HG03045 (cell line): ENCODE measurements at regions not wholly inside any gene's neighbourhood (a gene's known extent, or its start where the extent isn't known, plus 50 kb on each side); places are given as distances from the start of the nearest gene placed in this dataset.

Experiments used
- ATAC-seq: cut with Tn5 transposase; IDR thresholded peaks from one replicate; pipeline ENCODE4 v1.9.1; 2021; ENCODE audit warnings: mild to moderate bottlenecking, moderate library complexity; ENCODE audit not compliant: unreplicated experiment

DNA sequence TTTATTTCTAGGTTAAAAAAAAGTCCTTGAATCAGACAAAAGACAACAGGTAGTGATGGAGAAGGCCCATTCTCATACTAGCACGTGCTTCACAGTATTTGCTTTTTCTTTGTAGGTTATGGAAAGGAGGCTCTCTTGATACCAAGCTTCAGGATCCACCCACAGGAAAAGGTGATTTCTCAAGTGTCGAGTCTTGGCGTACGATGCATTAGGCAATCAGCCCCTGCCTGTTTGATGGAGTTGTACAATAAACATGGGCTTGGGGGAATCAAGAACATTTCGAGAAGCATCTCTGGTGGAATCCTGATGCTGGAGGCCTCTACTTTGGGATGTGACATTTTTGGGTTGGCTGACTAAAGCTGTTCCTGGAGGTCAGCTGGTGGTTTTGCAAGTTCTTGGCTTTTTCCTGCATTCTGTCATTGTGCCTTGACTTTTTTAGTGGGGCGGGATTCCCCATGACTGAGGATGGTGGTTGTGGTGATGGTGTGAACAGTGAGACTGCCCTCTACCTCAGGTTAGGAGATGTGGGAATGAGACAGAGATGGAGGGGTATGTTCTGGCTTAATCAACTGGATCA lies 231.5 kb upstream of the SPRED2 start:
- no peak for ATAC-seq

GRCh38 chr2:65662654-65663432 lies 230.4 kb upstream of the SPRED2 start:
- ATAC-seq: no peak

DNA sequence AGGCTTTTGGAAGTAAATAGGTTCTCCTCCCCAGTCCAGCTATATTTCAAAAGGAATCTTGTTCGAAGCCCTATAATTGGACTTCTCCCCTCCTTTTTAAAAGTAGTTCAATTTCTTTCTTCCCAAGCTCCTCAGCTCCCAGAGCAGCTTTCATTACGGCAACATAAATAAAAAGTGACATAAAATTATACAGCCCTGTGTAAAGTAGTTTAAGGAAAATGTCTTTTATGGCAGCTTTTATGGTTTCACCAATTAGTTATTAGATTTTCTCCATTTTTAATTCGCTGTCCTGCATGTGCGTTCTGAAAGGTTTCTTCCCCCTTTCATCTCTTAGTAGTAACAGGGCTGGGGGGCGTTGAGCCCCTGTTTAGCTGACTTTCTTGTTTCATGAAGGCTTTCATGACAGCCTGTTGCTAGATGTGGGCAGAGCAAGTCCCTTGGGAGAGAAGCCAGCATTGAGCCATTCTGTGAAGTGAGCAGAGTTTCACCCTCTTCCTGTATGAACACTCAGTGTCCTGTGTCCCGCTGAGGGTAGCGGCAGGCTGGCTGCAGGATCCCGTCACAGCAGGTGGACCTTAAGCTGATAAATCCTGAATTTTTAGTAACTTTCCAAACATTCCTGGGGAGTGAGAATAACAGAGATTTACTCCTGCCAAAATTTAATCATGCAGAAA lies 229.7 kb upstream of the SPRED2 start:
- no peak for ATAC-seq

GRCh38 chr2:65660340-65660739 lies 227.9 kb upstream of the SPRED2 start:
- no peak for ATAC-seq

- no peak for ATAC-seq
These were observed 226.5 kb upstream of the SPRED2 start for GRCh38 chr2:65658881-65659280.

DNA sequence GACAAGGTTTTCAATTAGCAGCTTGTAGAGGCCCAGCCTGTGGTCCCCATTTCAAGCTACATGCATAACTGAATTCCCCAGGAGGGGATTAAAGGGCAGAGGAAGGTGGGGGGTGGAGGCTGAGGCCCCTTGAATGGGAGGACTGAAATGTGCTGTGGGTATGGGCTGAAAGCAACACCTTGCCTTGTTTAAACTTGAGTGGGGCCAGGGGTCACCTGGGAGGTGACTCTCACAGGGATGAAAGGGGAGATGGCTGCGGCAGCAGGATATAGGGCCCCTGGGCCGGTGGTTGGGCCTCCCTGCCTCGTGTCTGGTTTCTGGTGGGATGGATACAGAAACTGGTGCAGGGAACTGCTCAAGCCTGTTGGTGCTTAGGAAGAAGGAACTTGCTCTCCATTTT lies 225.9 kb upstream of the SPRED2 start:
- no peak for ATAC-seq

DNA sequence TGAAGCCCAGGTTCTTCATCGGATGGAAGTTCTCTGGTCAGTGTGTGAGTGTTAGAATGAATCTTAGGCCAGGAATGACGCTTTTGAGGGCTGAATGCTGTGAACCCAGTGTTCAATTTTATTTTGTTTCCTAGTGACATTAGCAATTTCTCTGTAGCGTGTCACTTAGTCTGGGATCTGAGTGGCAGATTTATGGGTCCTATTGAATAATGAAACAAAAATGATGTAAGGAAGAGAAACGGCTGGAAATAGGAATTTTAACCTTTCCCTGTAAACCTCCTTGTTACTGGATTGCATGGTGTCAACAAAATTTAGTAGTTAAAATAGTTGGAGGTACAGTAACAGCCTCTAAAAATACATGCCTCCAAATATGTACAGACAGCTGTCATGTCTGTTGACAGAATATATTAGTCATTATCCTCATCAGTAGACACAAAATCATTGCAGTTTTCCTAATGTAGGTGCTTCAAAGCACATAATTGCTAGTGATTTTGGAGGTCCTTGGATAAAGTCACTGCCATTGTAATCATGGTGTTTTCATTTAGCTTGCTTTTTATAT lies 223.8 kb upstream of the SPRED2 start:
- no peak for ATAC-seq

DNA sequence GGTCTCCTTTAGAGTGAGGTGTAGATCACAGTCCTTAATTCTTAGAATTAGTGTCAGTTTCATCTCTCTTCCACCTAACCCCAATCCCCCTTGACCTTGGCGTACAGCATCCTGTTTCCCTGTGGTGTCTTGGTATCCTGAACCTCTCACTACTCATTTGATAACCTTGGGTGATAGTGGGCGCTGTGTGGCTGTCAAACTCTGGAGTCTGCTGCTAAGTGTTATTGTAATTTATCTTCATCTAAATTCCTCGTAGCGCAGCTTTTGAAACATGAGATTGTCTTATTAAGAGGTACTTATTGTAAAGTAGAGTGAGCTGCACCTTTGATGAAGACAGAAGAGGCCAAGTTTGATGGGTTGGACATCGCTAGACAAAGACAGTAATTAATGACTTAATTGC lies 222.6 kb upstream of the SPRED2 start:
- ATAC-seq: no peak

DNA sequence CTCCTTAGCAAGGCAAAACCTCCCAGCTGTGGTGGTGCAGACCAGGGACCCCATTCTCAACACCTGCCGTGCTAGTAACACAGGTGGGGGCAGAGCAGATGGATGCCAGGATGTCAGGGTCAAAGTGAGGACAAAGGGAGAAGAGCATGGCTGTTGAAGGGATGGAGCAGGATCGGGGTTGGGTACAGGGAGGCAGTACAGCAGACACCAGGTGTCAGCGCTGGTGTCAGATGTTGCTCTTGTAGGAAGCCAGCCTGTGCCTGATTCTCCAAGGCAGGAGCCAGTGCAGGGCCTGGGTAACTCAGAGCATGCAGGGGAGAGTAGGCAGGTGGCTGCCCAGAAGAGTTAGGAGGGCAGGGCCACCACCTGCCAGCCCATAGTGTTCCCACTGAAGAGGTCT lies 222.1 kb upstream of the SPRED2 start:
- ATAC-seq: no peak

GRCh38 chr2:65652066-65652465 lies 219.7 kb upstream of the SPRED2 start:
- ATAC-seq: no peak

GRCh38 chr2:65649811-65650589 lies 217.6 kb upstream of the SPRED2 start:
- ATAC-seq: no peak

DNA sequence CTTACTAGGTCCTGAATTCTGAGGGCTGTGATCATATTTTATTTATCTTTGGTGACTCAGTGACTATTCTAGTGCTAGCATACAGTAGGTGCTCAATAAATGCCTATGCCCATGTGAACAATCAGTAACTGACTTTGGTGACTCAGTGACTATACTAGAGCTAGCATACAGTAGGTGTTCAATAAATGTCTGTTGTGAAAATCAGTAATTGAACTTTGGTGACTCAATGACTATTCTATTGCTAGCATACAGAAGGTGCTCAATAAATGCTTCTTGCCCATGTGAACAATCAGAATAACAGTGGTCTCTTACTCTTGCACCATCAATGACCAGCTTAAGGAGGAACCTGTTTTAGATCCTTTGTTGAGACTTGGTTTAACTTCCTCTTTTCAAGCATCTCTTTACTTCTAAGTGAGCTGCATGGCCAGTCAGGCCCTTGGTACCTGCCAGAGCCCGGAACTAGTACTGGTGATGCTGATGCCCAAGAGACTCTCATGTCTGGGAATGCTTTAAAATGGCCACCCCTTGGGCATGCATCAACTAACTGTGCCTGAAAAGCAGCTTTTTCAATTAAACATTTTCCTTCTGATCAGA lies 214.9 kb upstream of the SPRED2 start:
- no peak for ATAC-seq

- ATAC-seq: no peak
These were observed 208.3 kb upstream of the SPRED2 start for GRCh38 chr2:65640793-65641103.

GRCh38 chr2:65639156-65639864 lies 206.9 kb upstream of the SPRED2 start:
- ATAC-seq: no peak

DNA sequence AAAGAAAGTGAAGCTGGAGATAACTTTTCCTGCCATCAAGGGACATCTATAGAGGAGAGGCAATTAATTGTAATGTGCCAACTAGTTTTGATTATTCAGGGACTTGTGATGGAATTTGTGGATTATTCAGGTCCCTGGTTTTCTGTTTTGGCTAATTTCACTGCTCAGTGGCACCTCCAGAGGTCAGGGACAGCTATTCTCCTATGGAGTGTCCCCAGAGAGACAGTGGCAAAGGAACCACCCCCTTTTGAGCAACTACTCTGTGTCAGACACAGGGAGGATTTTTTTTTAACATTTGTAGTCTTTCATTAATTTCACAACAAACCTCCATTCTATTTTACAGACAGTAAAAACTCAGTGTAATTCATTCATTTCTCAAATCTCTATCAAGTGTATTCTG lies 206.0 kb upstream of the SPRED2 start:
- no peak for ATAC-seq

DNA sequence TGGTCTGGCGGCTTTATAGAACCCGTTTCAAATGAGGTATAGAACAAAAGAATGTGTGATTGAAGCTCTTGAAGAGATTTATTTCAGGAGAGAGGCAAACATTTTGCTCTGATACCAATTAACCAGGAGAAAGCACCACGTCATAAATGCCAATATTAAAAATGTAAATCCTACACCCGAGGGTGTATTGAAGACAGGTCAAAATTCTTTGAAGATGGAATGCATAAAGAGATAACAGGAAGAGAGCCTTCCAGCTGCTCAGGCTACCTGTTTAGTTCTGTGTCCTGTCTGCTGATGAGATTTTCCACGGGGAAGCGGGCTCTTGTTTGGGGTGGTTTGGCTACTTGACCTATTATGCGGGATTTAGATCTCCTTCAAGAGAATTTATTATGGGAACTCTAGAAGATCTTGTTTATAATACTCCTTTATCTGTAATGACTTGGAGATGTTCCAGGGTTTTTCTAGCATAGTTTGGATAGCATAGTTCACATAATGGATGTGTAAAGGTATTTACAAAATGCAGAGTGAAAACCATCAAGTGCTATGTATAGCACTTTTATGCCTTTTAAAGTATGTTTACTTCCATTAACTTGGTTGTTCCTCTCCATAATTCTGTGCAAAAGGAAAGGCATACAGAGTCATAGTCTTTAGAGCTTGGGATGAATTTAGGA lies 204.5 kb upstream of the SPRED2 start:
- no peak for ATAC-seq

DNA sequence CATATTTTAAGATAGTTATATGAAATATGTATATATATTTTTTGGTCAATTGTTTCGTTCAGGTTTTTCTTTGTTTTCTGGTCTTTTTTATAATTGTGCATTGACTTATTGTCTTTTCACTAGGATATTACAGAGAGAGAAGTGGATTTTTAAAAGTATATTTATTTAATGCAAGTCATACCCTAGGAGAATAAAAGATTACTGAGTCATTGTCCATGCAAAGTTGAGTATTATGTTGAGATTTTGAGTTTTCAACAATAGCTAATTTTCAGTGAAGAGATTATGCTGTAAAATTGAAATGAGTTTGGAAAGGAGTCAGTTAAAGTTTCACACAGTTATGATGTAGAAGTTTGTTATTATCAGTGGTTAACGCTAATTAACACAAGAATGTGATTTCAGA lies 203.6 kb upstream of the SPRED2 start:
- ATAC-seq: no peak

GRCh38 chr2:65634304-65634703 lies 201.9 kb upstream of the SPRED2 start:
- no peak for ATAC-seq

- no peak for ATAC-seq
These were observed 198.2 kb upstream of the SPRED2 start for GRCh38 chr2:65630643-65631042.

- ATAC-seq: no peak
These were observed 195.8 kb upstream of the SPRED2 start for GRCh38 chr2:65628156-65628555.
